HUES64 (cell line): ENCODE measurements at regions not wholly inside any gene's neighbourhood (a gene's known extent, or its start where the extent isn't known, plus 50 kb on each side); places are given as distances from the start of the nearest gene placed in this dataset.

Experiments
- H3K27ac ChIP-seq: 2 replicates; pipeline ENCODE4 v1.7.0; 2013; ENCODE audit warnings: low read depth, low read length, inconsistent platforms
- H3K27me3 ChIP-seq: 2 replicates; pipeline ENCODE4 v1.6.1; 2013; ENCODE audit warnings: mild to moderate bottlenecking, low read length; ENCODE audit not compliant: insufficient read depth
- H3K36me3 ChIP-seq: 2 replicates; pipeline ENCODE4 v1.6.1; 2013; ENCODE audit warnings: mild to moderate bottlenecking, low read length; ENCODE audit not compliant: insufficient read depth
- H3K4me1 ChIP-seq: 2 replicates; pipeline ENCODE4 v1.6.1; 2013; ENCODE audit warnings: mild to moderate bottlenecking, low read length, moderate library complexity; ENCODE audit not compliant: insufficient read depth
- H3K4me3 ChIP-seq: 2 replicates; pipeline ENCODE4 v1.5.1; 2013; ENCODE audit warnings: mild to moderate bottlenecking, low read length, moderate library complexity
- H3K9ac ChIP-seq: 2 replicates; pipeline ENCODE4 v1.6.1; 2013; ENCODE audit warnings: mild to moderate bottlenecking, low read depth, low read length
- H3K9me3 ChIP-seq: 2 replicates; pipeline ENCODE4 v1.6.1; 2013; ENCODE audit warnings: low read depth, low read length; ENCODE audit not compliant: insufficient read depth
- WGBS: fragments of 150-250, 120-280 bp; methylation state at CpG from one replicate; pipeline ENCODE4 v1.1.7; 2013; ENCODE audit warnings: missing lambda C conversion rate; 5-methylcytosine and 5-hydroxymethylcytosine counted together

DNA sequence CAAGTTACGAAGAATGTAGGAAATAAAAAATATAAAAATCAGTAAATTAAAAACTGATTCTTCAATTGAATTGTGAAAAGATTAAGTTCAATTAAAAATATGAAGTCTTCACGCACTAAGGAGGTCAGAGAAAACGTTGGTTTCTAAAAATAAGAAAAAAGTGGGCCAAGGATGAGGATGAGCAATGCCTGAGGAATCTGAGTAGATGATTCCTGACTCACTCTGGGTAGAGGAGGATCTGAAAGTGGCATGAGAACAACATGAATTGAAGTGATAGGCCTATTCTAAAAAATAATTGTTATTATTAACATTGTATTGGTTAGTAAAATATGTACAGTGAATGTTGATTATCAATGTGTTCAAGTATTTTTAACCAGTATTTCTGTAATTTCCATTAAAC lies 444.2 kb downstream of the GRIA2 start:
- Histone ChIP-seq H3K27ac (no peak overlapping the region), H3K9ac (no peak overlapping the region), H3K4me1 (0 out of 2 replicates have a peak, but pooled peaks cover 2% of the 10 kb centered on the region), H3K27me3 (no peaks in the 10 kb centered on the region), H3K9me3 (no peaks in the 10 kb centered on the region), H3K4me3 (no peak overlapping the region), H3K36me3 (no peaks in the 10 kb centered on the region)
- WGBS = 74% methylated on average over 3 of the region's 3 CpGs

DNA sequence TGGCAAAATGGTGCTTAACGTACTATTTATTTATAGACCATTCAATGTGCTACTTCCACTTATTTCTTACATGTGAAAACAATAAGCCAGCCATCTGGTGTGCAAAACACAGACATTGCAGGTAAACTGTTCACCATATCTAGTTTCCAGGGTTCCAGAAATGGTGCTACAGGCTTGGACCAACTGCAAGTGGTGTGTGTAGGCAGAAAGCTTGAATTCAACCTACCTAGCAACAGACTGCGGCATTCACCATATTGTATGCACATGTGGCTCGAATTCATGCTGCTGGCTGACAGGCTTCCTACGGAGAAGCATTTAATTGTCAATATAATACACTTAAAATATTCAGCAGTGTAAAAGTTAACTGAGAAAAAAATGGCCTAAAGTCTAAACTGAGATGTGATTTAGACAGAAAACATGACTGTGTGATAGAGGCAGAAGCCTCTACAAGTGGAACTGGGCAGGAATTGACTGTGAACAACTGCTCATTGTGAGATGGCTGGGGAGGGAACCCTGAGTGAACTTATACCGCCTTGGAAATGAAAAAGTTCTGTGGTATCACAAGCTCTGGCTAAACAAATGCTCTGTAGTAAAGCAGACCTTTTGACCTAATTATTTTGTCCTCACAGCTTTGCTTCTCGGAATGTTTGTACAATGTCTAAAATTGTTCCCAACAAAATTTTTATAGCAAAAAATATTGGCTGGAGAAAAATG lies 434.7 kb downstream of the GRIA2 start:
- no peaks in the 10 kb centered on the region for H3K9me3 ChIP-seq
- 81% methylated on average over 5 of the region's 6 CpGs for WGBS
- no peak overlapping the region; the same call in 1 of the 2 replicates for H3K9ac ChIP-seq
- H3K27ac ChIP-seq = no peak overlapping the region
- no peak overlapping the region for H3K4me3 ChIP-seq
- no peaks in the 10 kb centered on the region for H3K36me3 ChIP-seq
- H3K4me1 ChIP-seq = no peaks in the 10 kb centered on the region
- H3K27me3 ChIP-seq = no peaks in the 10 kb centered on the region

DNA sequence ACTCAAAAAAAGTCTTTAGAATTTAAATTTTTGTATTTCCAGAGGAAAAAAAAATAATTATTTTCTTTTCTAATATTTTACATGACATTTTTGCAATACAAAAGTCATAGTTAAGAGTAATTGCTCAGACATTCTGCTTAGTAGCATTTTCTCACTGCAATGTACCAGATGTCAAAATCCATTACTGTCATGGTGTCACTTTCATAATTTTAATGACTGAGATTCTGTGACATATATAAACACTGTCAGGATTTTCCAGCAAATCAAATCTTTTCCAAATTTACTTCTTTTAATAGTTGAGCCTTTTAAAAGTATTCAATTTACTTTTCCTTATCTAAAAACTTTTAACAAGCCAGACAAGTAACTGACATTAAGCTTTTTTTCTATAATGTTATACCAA lies 422.7 kb downstream of the GRIA2 start:
- H3K27me3 ChIP-seq = no peaks in the 10 kb centered on the region
- no peak overlapping the region for H3K9ac ChIP-seq
- H3K36me3 ChIP-seq = no peaks in the 10 kb centered on the region
- no peak overlapping the region for H3K4me3 ChIP-seq
- H3K27ac ChIP-seq = no peak overlapping the region
- peaks cover 24% of the 10 kb centered on the region for H3K9me3 ChIP-seq
- no peaks in the 10 kb centered on the region for H3K4me1 ChIP-seq

DNA sequence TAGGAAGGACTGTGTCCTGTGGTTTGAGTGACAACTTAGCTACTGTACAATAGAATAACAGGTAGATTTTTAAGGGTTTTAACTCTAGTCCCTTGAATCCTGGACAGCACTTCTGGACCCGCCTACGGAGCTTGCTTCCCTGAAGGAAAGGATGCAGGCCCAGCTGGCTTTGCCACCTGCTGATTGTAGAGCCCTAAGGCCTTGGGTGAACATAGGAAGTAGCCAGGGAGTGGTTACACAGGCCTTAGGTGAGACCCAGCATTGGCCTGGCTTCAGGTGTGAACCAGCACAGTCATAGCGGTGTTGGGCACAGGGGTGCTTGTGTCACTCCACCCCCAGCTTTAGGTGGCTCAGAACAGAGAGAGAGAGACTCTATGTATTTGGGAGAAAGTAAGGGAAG lies 413.5 kb downstream of the GRIA2 start:
- 96% methylated on average over 3 of the region's 3 CpGs for WGBS
- H3K27me3 ChIP-seq = no peaks in the 10 kb centered on the region
- H3K9ac ChIP-seq = no peak overlapping the region

DNA sequence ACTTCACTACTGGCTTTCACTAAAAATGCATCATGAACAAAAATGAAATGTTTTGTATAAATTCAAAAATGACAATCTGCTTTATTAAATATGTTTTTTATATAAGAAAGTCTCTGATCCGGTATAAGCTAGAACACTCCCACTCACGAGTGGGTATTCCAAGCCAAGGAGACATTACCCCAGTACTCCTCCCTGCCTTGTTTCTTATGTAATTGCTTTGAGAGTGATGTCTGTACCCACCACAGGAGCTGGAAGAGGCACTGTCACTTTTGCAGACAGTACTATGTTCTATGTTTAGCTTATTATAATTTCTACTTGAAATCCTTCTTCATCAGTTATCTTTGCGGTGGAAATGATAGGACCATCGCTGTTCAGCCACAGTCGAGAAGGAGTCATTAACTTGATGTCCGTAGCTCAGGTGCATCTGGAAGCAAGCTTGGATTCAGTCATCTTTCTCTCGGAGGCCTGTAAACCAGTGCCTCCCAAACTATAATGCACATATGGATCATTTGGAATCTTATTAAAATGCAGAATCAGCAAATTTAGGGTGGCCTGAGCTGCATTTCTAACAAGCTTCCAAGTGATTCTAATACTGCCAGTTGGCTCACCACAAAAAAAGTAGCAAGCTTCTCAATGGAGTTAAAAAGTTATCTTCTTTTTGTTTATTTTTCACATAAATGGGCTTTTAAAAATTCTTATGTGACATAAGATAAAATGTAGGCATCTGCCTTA lies 396.4 kb downstream of the GRIA2 start:
- Histone ChIP-seq H3K4me1 (no peaks in the 10 kb centered on the region), H3K27me3 (no peaks in the 10 kb centered on the region), H3K27ac (no peak overlapping the region), H3K9me3 (no peaks in the 10 kb centered on the region), H3K4me3 (no peak overlapping the region), H3K36me3 (no peaks in the 10 kb centered on the region), H3K9ac (no peak overlapping the region)
- WGBS = 97% methylated on average over 5 of the region's 7 CpGs

More for the DNA sequence above, 413.5 kb downstream of the GRIA2 start:
- peaks cover 11% of the 10 kb centered on the region for H3K9me3 ChIP-seq
- H3K4me1 ChIP-seq = no peaks in the 10 kb centered on the region
- H3K27ac ChIP-seq = no peak overlapping the region
- no peaks in the 10 kb centered on the region for H3K36me3 ChIP-seq
- no peak overlapping the region for H3K4me3 ChIP-seq

DNA sequence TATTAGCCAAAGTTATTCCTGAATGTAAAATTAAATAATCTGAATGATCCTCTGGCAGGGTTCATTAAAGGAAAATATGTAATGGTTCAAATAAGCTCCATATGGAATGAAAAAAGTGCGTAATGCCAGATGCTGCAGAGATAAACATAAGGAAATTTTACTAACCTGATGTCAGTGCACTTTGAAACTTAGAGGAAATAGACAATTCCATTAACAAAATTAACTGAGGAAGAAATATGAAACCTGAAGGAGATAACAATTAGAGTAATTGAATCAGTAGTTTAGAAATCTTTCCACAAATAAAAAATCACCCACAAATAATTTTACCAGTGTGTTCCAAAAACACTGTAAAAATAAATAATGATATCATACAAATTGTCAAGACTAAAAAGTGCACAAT lies 387.5 kb downstream of the GRIA2 start:
- Histone ChIP-seq H3K9me3 (no peaks in the 10 kb centered on the region), H3K4me1 (no peaks in the 10 kb centered on the region), H3K27me3 (no peaks in the 10 kb centered on the region), H3K27ac (no peak overlapping the region), H3K9ac (no peak overlapping the region), H3K36me3 (no peaks in the 10 kb centered on the region), H3K4me3 (no peak overlapping the region)
- WGBS = 100% methylated on average over 1 of the region's 1 CpG

DNA sequence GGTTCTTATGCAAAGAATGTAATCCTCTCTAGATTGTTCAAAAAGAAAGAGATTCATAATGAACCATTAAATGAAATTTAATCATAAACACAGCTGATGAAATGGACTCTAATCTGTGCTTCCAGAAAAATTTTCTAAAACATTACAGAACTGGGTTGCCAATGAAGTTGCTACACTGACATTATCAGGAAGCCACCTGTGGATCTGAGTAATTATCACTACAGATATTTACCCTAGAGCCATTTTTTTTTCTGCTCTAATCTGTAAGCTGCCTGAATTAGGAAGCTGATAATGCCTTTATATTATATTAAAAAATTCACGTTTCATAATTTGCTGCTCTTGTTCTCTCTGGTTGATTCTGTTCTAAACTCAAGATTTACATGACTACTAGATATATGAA lies 380.1 kb downstream of the GRIA2 start:
- peaks cover 8% of the 10 kb centered on the region; the same call in 1 of the 2 replicates for H3K4me1 ChIP-seq
- H3K36me3 ChIP-seq = no peaks in the 10 kb centered on the region
- H3K27ac ChIP-seq = no peak overlapping the region
- no CpG with 5 or more reads among the region's 1 CpG for WGBS
- H3K27me3 ChIP-seq = no peaks in the 10 kb centered on the region
- 0 out of 2 replicates have a peak, but pooled peaks cover 2% of the 10 kb centered on the region for H3K9me3 ChIP-seq
- H3K4me3 ChIP-seq = no peak overlapping the region
- H3K9ac ChIP-seq = no peak overlapping the region

DNA sequence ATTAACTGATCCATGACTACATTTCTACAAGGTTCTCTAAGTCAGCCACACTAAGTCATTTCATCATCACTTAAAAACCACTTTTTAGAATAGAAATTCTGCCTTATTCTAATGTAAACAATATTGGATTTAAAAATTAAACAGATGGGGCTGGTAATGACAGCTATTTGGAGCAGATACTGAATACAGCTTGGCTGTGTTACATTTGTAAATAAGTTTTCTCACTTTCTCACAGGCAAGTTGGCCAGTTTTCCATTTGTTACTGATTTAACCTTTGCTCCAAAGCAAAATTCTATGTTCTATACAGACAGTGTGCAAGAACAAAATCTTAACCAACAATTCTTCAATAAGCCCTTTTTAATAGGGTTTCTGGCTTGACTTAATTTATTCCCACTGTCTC lies 370.7 kb downstream of the GRIA2 start:
- H3K4me3 ChIP-seq = no peak overlapping the region
- H3K9me3 ChIP-seq = no peaks in the 10 kb centered on the region
- no peak overlapping the region for H3K9ac ChIP-seq
- no peaks in the 10 kb centered on the region for H3K27me3 ChIP-seq
- H3K27ac ChIP-seq = no peak overlapping the region
- no peaks in the 10 kb centered on the region for H3K36me3 ChIP-seq
- no peaks in the 10 kb centered on the region for H3K4me1 ChIP-seq

DNA sequence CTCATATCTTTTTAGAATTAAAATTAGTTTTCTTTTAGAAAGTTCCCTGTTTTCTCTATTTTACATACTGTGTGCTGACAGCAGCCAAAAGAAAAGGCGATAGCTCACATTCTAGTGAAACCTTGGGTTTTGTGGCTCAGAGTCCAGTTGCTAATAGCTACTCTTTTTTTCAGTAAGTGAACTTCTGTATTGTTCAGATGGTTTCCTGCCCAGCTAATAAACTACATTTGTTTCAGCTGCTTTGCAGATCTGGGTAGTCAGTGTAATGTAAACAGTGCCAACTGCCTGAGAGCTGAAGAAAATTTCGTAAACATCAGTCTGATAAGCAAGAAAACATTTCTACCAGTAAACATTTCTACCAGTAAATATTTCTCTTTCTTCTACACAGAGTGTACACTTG lies 370.2 kb downstream of the GRIA2 start:
- H3K27me3 ChIP-seq = no peaks in the 10 kb centered on the region
- WGBS = 97% methylated on average over 2 of the region's 2 CpGs

DNA sequence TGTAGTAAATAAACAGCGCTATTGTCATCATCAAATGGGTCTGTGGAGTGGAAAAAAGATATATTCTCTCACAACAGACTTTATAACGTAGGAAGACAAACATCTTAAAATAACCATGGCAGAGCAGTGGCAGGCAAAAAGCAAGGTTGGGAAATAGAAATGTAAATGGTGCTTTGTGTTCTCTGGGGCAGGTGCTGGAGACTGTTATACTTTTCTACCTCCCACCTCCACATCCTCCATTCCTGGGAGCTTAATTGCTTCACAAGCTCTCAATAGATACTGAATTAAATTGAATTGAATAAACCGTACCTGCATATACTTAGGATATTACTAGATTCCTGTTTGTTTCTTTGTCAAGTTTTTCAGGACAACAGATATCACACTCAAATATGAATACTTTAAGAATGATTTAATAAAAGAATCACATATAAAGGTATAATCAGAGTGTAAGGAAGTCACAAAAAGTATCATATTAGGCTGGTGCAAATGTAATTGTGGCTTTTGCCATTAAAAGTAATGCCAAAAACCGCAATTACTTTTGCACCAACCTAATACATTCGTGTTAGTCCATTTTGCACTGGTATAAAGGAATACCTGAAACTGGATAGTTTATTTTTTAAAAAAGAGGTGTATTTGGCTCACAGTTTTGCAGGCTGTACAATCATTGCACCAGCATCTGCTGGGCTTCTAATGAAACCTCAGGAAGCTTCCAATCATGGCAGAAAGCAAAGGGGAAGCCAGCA lies 367.3 kb downstream of the GRIA2 start:
- H3K9me3 ChIP-seq = no peaks in the 10 kb centered on the region
- WGBS = 100% methylated on average over 2 of the region's 5 CpGs
- no peaks in the 10 kb centered on the region for H3K27me3 ChIP-seq
- H3K4me1 ChIP-seq = no peaks in the 10 kb centered on the region
- H3K27ac ChIP-seq = no peak overlapping the region
- H3K4me3 ChIP-seq = no peak overlapping the region
- H3K36me3 ChIP-seq = no peaks in the 10 kb centered on the region
- no peak overlapping the region for H3K9ac ChIP-seq

More for the DNA sequence above, 370.2 kb downstream of the GRIA2 start:
- Histone ChIP-seq H3K4me1 (no peaks in the 10 kb centered on the region), H3K4me3 (no peak overlapping the region), H3K36me3 (no peaks in the 10 kb centered on the region), H3K27ac (no peak overlapping the region), H3K9me3 (no peaks in the 10 kb centered on the region), H3K9ac (no peak overlapping the region)

DNA sequence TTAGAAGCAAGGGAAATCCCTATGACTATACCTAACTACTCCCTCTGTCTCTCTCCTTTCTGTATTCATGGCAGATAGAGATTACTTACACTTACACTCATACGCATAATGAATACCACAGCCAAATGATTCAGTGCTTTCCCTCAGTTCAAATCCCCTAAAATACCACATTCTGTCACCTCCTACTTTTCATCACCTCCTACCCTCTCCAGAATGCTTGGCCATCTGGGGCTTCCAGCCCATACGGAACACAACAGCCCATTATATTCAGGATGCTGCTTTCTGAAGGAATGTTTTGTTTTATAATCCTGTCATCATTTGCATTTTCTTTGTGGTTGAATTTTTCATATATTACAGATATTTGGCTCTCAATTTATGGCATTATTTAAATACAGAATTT lies 361.6 kb downstream of the GRIA2 start:
- H3K4me3 ChIP-seq = no peak overlapping the region
- H3K27me3 ChIP-seq = no peaks in the 10 kb centered on the region
- no peaks in the 10 kb centered on the region for H3K36me3 ChIP-seq
- 90% methylated on average over 2 of the region's 2 CpGs for WGBS
- H3K27ac ChIP-seq = no peak overlapping the region
- H3K4me1 ChIP-seq = no peaks in the 10 kb centered on the region
- H3K9ac ChIP-seq = no peak overlapping the region
- no peaks in the 10 kb centered on the region for H3K9me3 ChIP-seq
